ENCODE measurements at regions not wholly inside any gene's neighbourhood (a gene's known extent, or its start where the extent isn't known, plus 50 kb on each side); places are given as distances from the start of the nearest gene placed in this dataset.

GRCh38 chr2:57669570-57669969 lies 377.0 kb upstream of the VRK2 start:
- Histone ChIP-seq H2AFZ (ENCODE audit: low read length) (no peak overlapping the region), H3K4ac (ENCODE audit: low read depth, low read length) (no peak overlapping the region), H3K23ac (ENCODE audit: insufficient read length, low read depth, low read length) (no peak overlapping the region), H3K14ac (ENCODE audit: insufficient read depth, low read length) (no peak overlapping the region), H3K9ac (ENCODE audit: extremely low read depth, insufficient read length, low read length) (no peak overlapping the region), H4K8ac (replicated peaks; ENCODE audit: insufficient read length, low read depth, low read length) (no peak overlapping the region), H3K79me2 (ENCODE audit: insufficient read depth, low read length) (no peaks in the 10 kb centered on the region), H3K4me2 (ENCODE audit: insufficient read depth, insufficient read length, low read length) (no peak overlapping the region), H2BK15ac (ENCODE audit: low read depth, low read length) (no peak overlapping the region), H3K9me3 (ENCODE audit: control insufficient read depth, low read depth, low read length) (no peaks in the 10 kb centered on the region), H2BK120ac (ENCODE audit: low read depth, low read length, poor library complexity, severe bottlenecking) (no peak overlapping the region), H2BK12ac (ENCODE audit: insufficient read length, low read depth, low read length) (no peak overlapping the region), H3T11ph (ENCODE audit: low read length) (no peak overlapping the region), H3K23me2 (ENCODE audit: insufficient read length, low read depth, low read length, poor library complexity, severe bottlenecking) (no peaks in the 10 kb centered on the region), H3K27me3 (ENCODE audit: insufficient read depth, low read length) (no peaks in the 10 kb centered on the region), H4K20me1 (ENCODE audit: control insufficient read depth, insufficient read depth, insufficient read length) (no peaks in the 10 kb centered on the region), H3K27ac (ENCODE audit: insufficient read length, low read depth, low read length) (no peak overlapping the region), H2AK5ac (ENCODE audit: insufficient read length, low read length) (no peak overlapping the region), H2BK20ac (ENCODE audit: low read depth, low read length, poor library complexity, severe bottlenecking) (no peak overlapping the region), H4K91ac (ENCODE audit: insufficient read length, low read depth, low read length) (no peak overlapping the region), H3K18ac (ENCODE audit: insufficient read length, low read depth, low read length) (no peak overlapping the region), H2BK5ac (ENCODE audit: insufficient read length, low read length) (no peak overlapping the region), H3K79me1 (ENCODE audit: insufficient read depth, low read depth, low read length, poor library complexity, severe bottlenecking) (no peaks in the 10 kb centered on the region), H3K56ac (ENCODE audit: insufficient read length, low read depth, low read length) (no peak overlapping the region), H3K4me1 (ENCODE audit: insufficient read depth, low read length) (no peaks in the 10 kb centered on the region), H4K5ac (ENCODE audit: insufficient read length, low read depth, low read length) (no peak overlapping the region)
- Mint-ChIP-seq H3K27ac (no peak overlapping the region), H3K9me3 (0 out of 5 replicates have a peak, but pooled peaks cover 0 to 3% of the 10 kb centered on the region in 2 experiments), H3K36me3 (ENCODE audit: insufficient read depth in 1 of 3, low read depth in 3 of 3) (no peaks in the 10 kb centered on the region), H3K27me3 (ENCODE audit: low read depth) (no peaks in the 10 kb centered on the region), H3K4me1 (peaks cover 0 to 3% of the 10 kb centered on the region in 2 experiments; a peak in 1 of 4 replicates), H3K4me3 (no peak overlapping the region)
- TF ChIP-seq CTCF (conservative IDR thresholded peaks at IDR 0.05): no peak
- no peak for DNase-seq
- no CpG with 5 or more reads among the region's 1 CpG for WGBS (ENCODE audit: extremely low coverage, insufficient read length, low lambda C conversion rate)

Measured in H9 (cell line).